HG03565 (cell line): ENCODE measurements at regions not wholly inside any gene's neighbourhood (a gene's known extent, or its start where the extent isn't known, plus 50 kb on each side); places are given as distances from the start of the nearest gene placed in this dataset.
"Not testable (repeated sequence)": the region's sequence is repeated elsewhere in the genome, so short reads cannot be mapped to it uniquely, and the experiment has no call there.

Source experiments
- ATAC-seq: cut with Tn5 transposase; IDR thresholded peaks from one replicate; pipeline ENCODE4 v1.9.1; 2021; ENCODE audit warnings: mild to moderate bottlenecking, moderate library complexity; ENCODE audit not compliant: unreplicated experiment

- ATAC-seq = no peak
Measured at GRCh38 chr1:201720522-201720844, 108.5 kb upstream of the IPO9 start.

GRCh38 chr1:201721082-201722049 is 107.6 kb upstream of the IPO9 start:
- no peak for ATAC-seq

GRCh38 chr1:201724039-201724765 is 104.8 kb upstream of the IPO9 start:
- ATAC-seq = no peak

- no peak for ATAC-seq
Measured at GRCh38 chr1:201724766-201725118, 104.2 kb upstream of the IPO9 start.

GRCh38 chr1:201726700-201727099 is 102.3 kb upstream of the IPO9 start:
- no peak for ATAC-seq

- ATAC-seq = no peak
Measured at GRCh38 chr1:201728731-201729130, 100.2 kb upstream of the IPO9 start.

GRCh38 chr1:201729973-201730608 is 98.9 kb upstream of the IPO9 start:
- no peak for ATAC-seq

- ATAC-seq = no peak
Measured at GRCh38 chr1:201730611-201731010, 98.3 kb upstream of the IPO9 start.

GRCh38 chr1:201731142-201731541 is 97.8 kb upstream of the IPO9 start:
- no peak for ATAC-seq

- ATAC-seq = no peak
Measured at GRCh38 chr1:201731592-201731991, 97.4 kb upstream of the IPO9 start.

- ATAC-seq = no peak
Measured at GRCh38 chr1:201732351-201732750, 96.6 kb upstream of the IPO9 start.

- not testable (repeated sequence) for ATAC-seq
Measured at GRCh38 chr1:201734221-201734620, 94.7 kb upstream of the IPO9 start.

GRCh38 chr1:201734786-201735185 is 94.2 kb upstream of the IPO9 start:
- ATAC-seq = no peak

- ATAC-seq = no peak
Measured at GRCh38 chr1:201736707-201737320, 92.1 kb upstream of the IPO9 start.

GRCh38 chr1:201737352-201738060 is 91.5 kb upstream of the IPO9 start:
- ATAC-seq = no peak

GRCh38 chr1:201739080-201739479 is 89.9 kb upstream of the IPO9 start:
- no peak for ATAC-seq

GRCh38 chr1:201739492-201740085 is 89.4 kb upstream of the IPO9 start:
- ATAC-seq = no peak

- ATAC-seq = no peak
Measured at GRCh38 chr1:201740086-201740541, 88.8 kb upstream of the IPO9 start.

GRCh38 chr1:201740670-201741111 is 88.3 kb upstream of the IPO9 start:
- ATAC-seq = no peak

- ATAC-seq = no peak
Measured at GRCh38 chr1:201741763-201742342, 87.1 kb upstream of the IPO9 start.
